Spleen (tissue), 11 donors: ENCODE measurements at regions not wholly inside any gene's neighbourhood (a gene's known extent, or its start where the extent isn't known, plus 50 kb on each side); places are given as distances from the start of the nearest gene placed in this dataset.

Experiments used
- DNase-seq: peaks from one replicate; pipeline ENCODE4 v3.0.0-alpha.2; 2020
- H3K27ac ChIP-seq, 8 donors: fragments of 200-600 bp; sonication (generic) in 7 of 8; 1 replicate in 4 of 8; 2 replicates in 4 of 8; pipeline versions ENCODE4 v1.5.0 to v1.8.0; 2016 to 2021; ENCODE audit warnings: inconsistent platforms in 4 of 8, mild to moderate bottlenecking in 4 of 8, moderate library complexity in 1 of 8
- H3K27me3 ChIP-seq, 7 donors: fragments of 200-600 bp; sonication (generic) in 6 of 7; replicated peaks in 1 of 7; 1 replicate in 4 of 7; 2 replicates in 3 of 7; pipeline versions ENCODE4 v1.5.0 to v1.8.0; 2016 to 2021; ENCODE audit warnings: inconsistent platforms in 3 of 7, mild to moderate bottlenecking in 1 of 7
- H3K36me3 ChIP-seq, 6 donors: fragments of 200-600 bp; sonication (generic) in 5 of 6; 1 replicate in 4 of 6; 2 replicates in 2 of 6; pipeline versions ENCODE4 v1.5.0 to v1.8.0; 2016 to 2021; ENCODE audit warnings: inconsistent platforms in 2 of 6
- H3K4me1 ChIP-seq, 6 donors: fragments of 200-600 bp; sonication (generic) in 5 of 6; 1 replicate in 3 of 6; 2 replicates in 3 of 6; pipeline versions ENCODE4 v1.5.0 to v1.8.0; 2016 to 2021; ENCODE audit warnings: inconsistent platforms in 3 of 6
- H3K4me3 ChIP-seq, 8 donors: fragments of 200-600 bp; sonication (generic) in 7 of 8; 1 replicate in 4 of 8; 2 replicates in 4 of 8; pipeline versions ENCODE4 v1.5.0 to v1.8.0; 2016 to 2021; ENCODE audit warnings: inconsistent platforms in 4 of 8, mild to moderate bottlenecking in 4 of 8, moderate library complexity in 2 of 8
- H3K9me3 ChIP-seq, 8 donors: fragments of 200-600 bp; sonication (generic) in 7 of 8; 1 replicate in 4 of 8; 2 replicates in 4 of 8; pipeline versions ENCODE4 v1.5.0 to v1.8.0; 2016 to 2021; ENCODE audit warnings: inconsistent platforms in 4 of 8
- CTCF ChIP-seq, 11 experiments: fragments of 200-600 bp in 7 of 11; fragments of 450-650 bp in 4 of 11; sonication (generic) in 4 of 11; IDR thresholded peaks in 8 of 11; conservative IDR thresholded peaks in 3 of 11; 1 replicate in 7 of 11; 2 replicates in 4 of 11; pipeline versions ENCODE4 v1.4.0 to v1.8.0; 2016 to 2021; ENCODE audit warnings: antibody characterized with exemption in 11 of 11, inconsistent platforms in 4 of 11, mild to moderate bottlenecking in 1 of 11
- POLR2A ChIP-seq, 3 donors: fragments of 450-650 bp; IDR thresholded peaks; one replicate each; pipeline ENCODE4 v1.5.1; 2017; ENCODE audit warnings: antibody characterized with exemption in 3 of 3, mild to moderate bottlenecking in 1 of 3
- POLR2AphosphoS5 ChIP-seq, 3 donors: sonication (generic); formaldehyde crosslinking; IDR thresholded peaks; one replicate each; pipeline ENCODE4 v1.5.1; 2017; ENCODE audit warnings: antibody characterized with exemption in 3 of 3
- WGBS, 5 donors: extraction: QIAGEN DNeasy Blood & Tissue Kit in 3 of 5; methylation state at CpG; one replicate each; pipeline versions ENCODE4 v1.1.5 to v1.1.7; 2013 to 2018; 5-methylcytosine and 5-hydroxymethylcytosine counted together
- intact Hi-C: fragments of 100-400 bp; cut with DNase I; formaldehyde crosslinking; loops from one replicate; pipeline ENCODE4 v1.15.0; 2023; ENCODE audit warnings: low total_unique reads
- donor health status: healthy with polysubstance abuse.
- donor health status: DM: no; HTN: no; CAD: no; lungs with moderate emphysema.
- donor health status: DM: no; HTN: no; CAD: no.
- donor health status: Bipolar disorder and iron deficiency.
- donor health status: healthy.
- donor health status: DM: no; HTN: no; CAD: no.
- donor health status: DM: yes; HTN: yes; CAD: no.

- intact Hi-C loops = no loop called here
- H3K36me3 ChIP-seq = no peaks in the 10 kb centered on the region
- DNase-seq = no peak
- H3K4me1 ChIP-seq = no peaks in the 10 kb centered on the region
- H3K9me3 ChIP-seq = peaks cover 0 to 15% (median 4%) of the 10 kb centered on the region in 8 donors
- no peaks in the 10 kb centered on the region for H3K27me3 ChIP-seq
- H3K27ac ChIP-seq = no peak overlapping the region
- no peak overlapping the region for H3K4me3 ChIP-seq
- TF ChIP-seq POLR2A (IDR thresholded peaks at IDR 0.05) (no peak), CTCF (IDR thresholded peaks at IDR 0.05 in 8 of 11, conservative IDR thresholded peaks at IDR 0.05 in 3 of 11) (no peak), POLR2AphosphoS5 (IDR thresholded peaks at IDR 0.05) (no peak)
These were observed 831.4 kb downstream of the DSC3 start for GRCh38 chr18:30211112-30211511.

- 47 to 86% (median 59%) methylated on average over 1 of the region's 1 CpG for WGBS, 5 donors
- H3K27ac ChIP-seq = no peak overlapping the region
These were observed 834.0 kb downstream of the DSC3 start for GRCh38 chr18:30208546-30208945.

GRCh38 chr18:30192216-30192615 is 850.3 kb downstream of the DSC3 start:
- no peaks in the 10 kb centered on the region for H3K36me3 ChIP-seq
- peaks cover 0 to 62% (median 52%) of the 10 kb centered on the region in 8 donors for H3K9me3 ChIP-seq
- 44 to 91% (median 74%) methylated on average over 3 of the region's 3 CpGs for WGBS, 5 donors
- intact Hi-C loops = no loop called here
- no peak overlapping the region for H3K27ac ChIP-seq
- no peak overlapping the region for H3K4me3 ChIP-seq
- TF ChIP-seq POLR2A (IDR thresholded peaks at IDR 0.05) = no peak
- TF ChIP-seq POLR2AphosphoS5 (IDR thresholded peaks at IDR 0.05) = no peak
- no peak for TF ChIP-seq CTCF (IDR thresholded peaks at IDR 0.05 in 8 of 11, conservative IDR thresholded peaks at IDR 0.05 in 3 of 11)
- DNase-seq = no peak
- H3K4me1 ChIP-seq = no peaks in the 10 kb centered on the region
- H3K27me3 ChIP-seq = no peaks in the 10 kb centered on the region

More at GRCh38 chr18:30208546-30208945, 834.0 kb downstream of the DSC3 start:
- Histone ChIP-seq H3K27me3 (no peaks in the 10 kb centered on the region), H3K36me3 (no peaks in the 10 kb centered on the region), H3K4me3 (no peak overlapping the region), H3K9me3 (peaks cover 0 to 12% (median 6%) of the 10 kb centered on the region in 8 donors), H3K4me1 (no peaks in the 10 kb centered on the region)
- no peak for DNase-seq
- intact Hi-C loops = no loop called here
- TF ChIP-seq POLR2AphosphoS5 (IDR thresholded peaks at IDR 0.05) = no peak

GRCh38 chr18:30186245-30186644 is 856.3 kb downstream of the DSC3 start:
- peaks cover 0 to 43% (median 26%) of the 10 kb centered on the region in 8 donors for H3K9me3 ChIP-seq
- H3K36me3 ChIP-seq = no peaks in the 10 kb centered on the region
- intact Hi-C loops = no loop called here
- H3K4me3 ChIP-seq = no peak overlapping the region
- WGBS, 5 donors = 87 to 97% (median 92%) methylated on average over 2 of the region's 2 CpGs
- TF ChIP-seq POLR2A (IDR thresholded peaks at IDR 0.05) (no peak), CTCF (IDR thresholded peaks at IDR 0.05 in 8 of 11, conservative IDR thresholded peaks at IDR 0.05 in 3 of 11) (no peak), POLR2AphosphoS5 (IDR thresholded peaks at IDR 0.05) (no peak)
- H3K27me3 ChIP-seq = no peaks in the 10 kb centered on the region
- H3K27ac ChIP-seq = no peak overlapping the region
- H3K4me1 ChIP-seq = no peaks in the 10 kb centered on the region
- no peak for DNase-seq

- Histone ChIP-seq H3K4me1 (no peaks in the 10 kb centered on the region), H3K9me3 (peaks cover 0 to 42% (median 15%) of the 10 kb centered on the region in 8 donors), H3K36me3 (no peaks in the 10 kb centered on the region), H3K27ac (no peak overlapping the region), H3K4me3 (no peak overlapping the region), H3K27me3 (no peaks in the 10 kb centered on the region)
- intact Hi-C loops = no loop called here
- no peak for DNase-seq
- 77 to 85% (median 79%) methylated on average over 4 of the region's 4 CpGs for WGBS, 5 donors
- TF ChIP-seq POLR2AphosphoS5 (IDR thresholded peaks at IDR 0.05) (no peak), CTCF (IDR thresholded peaks at IDR 0.05 in 8 of 11, conservative IDR thresholded peaks at IDR 0.05 in 3 of 11) (no peak), POLR2A (IDR thresholded peaks at IDR 0.05) (no peak)
These were observed 865.5 kb downstream of the DSC3 start for GRCh38 chr18:30177056-30177455.
